PC-3 (cell line): ENCODE measurements at regions not wholly inside any gene's neighbourhood (a gene's known extent, or its start where the extent isn't known, plus 50 kb on each side); places are given as distances from the start of the nearest gene placed in this dataset.

ENCODE experiments used
- CTCF ChIP-seq: fragments of 300-600 bp; sonication (generic); conservative IDR thresholded peaks from 2 replicates; pipeline ENCODE4 v1.5.1; 2017; ENCODE audit warnings: antibody characterized with exemption, low read depth, mild to moderate bottlenecking, low read length
- EZH2 ChIP-seq: fragments of 300-600 bp; sonication (generic); IDR thresholded peaks from one replicate; pipeline ENCODE4 v1.6.1; 2017; ENCODE audit warnings: antibody characterized with exemption, mild to moderate bottlenecking, low read length; ENCODE audit not compliant: unreplicated experiment
- EZH2phosphoT487 ChIP-seq: fragments of 300-600 bp; sonication (generic); IDR thresholded peaks from 2 replicates; pipeline ENCODE4 v1.6.1; 2018; ENCODE audit warnings: mild to moderate bottlenecking, antibody characterized with exemption, low read length, borderline replicate concordance

- no peak for TF ChIP-seq CTCF
- TF ChIP-seq EZH2, result no peak
- TF ChIP-seq EZH2phosphoT487, result no peak
Observed at GRCh38 chr6:113304116-113304515, 553.0 kb upstream of the MARCKS start.
